SK-N-SH (cell line): ENCODE measurements at regions not wholly inside any gene's neighbourhood (a gene's known extent, or its start where the extent isn't known, plus 50 kb on each side); places are given as distances from the start of the nearest gene placed in this dataset.

ENCODE experiments used
- CTCF ChIA-PET: fragments of 300-600, 350-600 bp; formaldehyde crosslinking; extraction: SDS; loops from one replicate; lab custom pipeline; 2021; lab: Yijun Ruan, JAX
- POLR2A ChIA-PET: fragments of 350-600 bp; sonication (Branson Sonifier 250); formaldehyde crosslinking; extraction: SDS; loops from one replicate; lab custom pipeline; 2020; ENCODE audit warnings: antibody characterized with exemption, inconsistent platforms; lab: Yijun Ruan, JAX
- DNase-seq: peaks from one replicate; pipeline ENCODE4 v3.0.0; 2012
- H2AFZ ChIP-seq: fragments of 200-600 bp; sonication (generic); 2 replicates; pipeline ENCODE4 v1.8.1; 2016; ENCODE audit warnings: antibody characterized with exemption, mild to moderate bottlenecking, low read depth
- H3F3A ChIP-seq: fragments of 200-600 bp; sonication (generic); replicated peaks from 2 replicates; pipeline ENCODE3; 2016; ENCODE audit warnings: antibody characterized with exemption, mild to moderate bottlenecking; ENCODE audit not compliant: insufficient read depth
- H3K27ac ChIP-seq, 2 experiments: fragments of 200-500 bp in 1 of 2; fragments of 200-600 bp in 1 of 2; sonication (Bioruptor generic) in 1 of 2; sonication (generic), shearing (Covaris generic) in 1 of 2; 2 replicates each; pipeline versions ENCODE4 v1.5.1 to v1.6.1; 2014 to 2016; ENCODE audit warnings: low read depth in 2 of 2, inconsistent platforms in 1 of 2, low read length in 1 of 2, mild to moderate bottlenecking in 1 of 2, mixed read lengths in 1 of 2
- H3K27me3 ChIP-seq: fragments of 200-600 bp; sonication (generic), shearing (Covaris generic); 2 replicates; pipeline ENCODE4 v1.6.1; 2016; ENCODE audit warnings: mixed run types; ENCODE audit not compliant: insufficient read depth
- H3K36me3 ChIP-seq, 2 experiments: fragments of 200-500 bp in 1 of 2; fragments of 200-600 bp in 1 of 2; sonication (Bioruptor generic) in 1 of 2; sonication (generic) in 1 of 2; replicated peaks in 1 of 2; 2 replicates each; pipeline versions ENCODE3 to v1.5.1; 2014 to 2016; ENCODE audit warnings: low read length in 1 of 2, mild to moderate bottlenecking in 1 of 2; ENCODE audit not compliant: insufficient read depth in 2 of 2, control insufficient read depth in 1 of 2
- H3K4me1 ChIP-seq, 2 experiments: fragments of 200-500 bp in 1 of 2; fragments of 200-600 bp in 1 of 2; sonication (Bioruptor generic) in 1 of 2; sonication (generic), shearing (Covaris generic) in 1 of 2; 2 replicates each; pipeline versions ENCODE4 v1.5.1 to v1.6.1; 2014 to 2016; ENCODE audit warnings: low read depth in 1 of 2, low read length in 1 of 2, mixed run types in 1 of 2; ENCODE audit not compliant: insufficient read depth in 2 of 2, control insufficient read depth in 1 of 2
- H3K4me2 ChIP-seq: fragments of 200-600 bp; sonication (generic), shearing (Covaris generic); 2 replicates; pipeline ENCODE4 v1.6.1; 2017; ENCODE audit warnings: mixed run types
- H3K4me3 ChIP-seq, 2 experiments: fragments of 200-500 bp in 1 of 2; fragments of 200-600 bp in 1 of 2; sonication (Bioruptor generic) in 1 of 2; sonication (generic), shearing (Covaris generic) in 1 of 2; 2 replicates each; pipeline versions ENCODE4 v1.5.1 to v1.8.1; 2014 to 2016; ENCODE audit warnings: low read depth in 2 of 2, inconsistent platforms in 1 of 2, low read length in 1 of 2, mild to moderate bottlenecking in 1 of 2, mixed read lengths in 1 of 2, moderate library complexity in 1 of 2
- H3K79me2 ChIP-seq: fragments of 200-600 bp; sonication (generic); 2 replicates; pipeline ENCODE4 v1.8.1; 2017; ENCODE audit warnings: mild to moderate bottlenecking; ENCODE audit not compliant: insufficient read depth
- H3K9ac ChIP-seq: fragments of 200-600 bp; sonication (generic); 2 replicates; pipeline ENCODE4 v1.6.1; 2017; ENCODE audit warnings: mixed run types
- H3K9me2 ChIP-seq: fragments of 200-600 bp; sonication (generic); 2 replicates; pipeline ENCODE4 v1.6.1; 2017; ENCODE audit warnings: mixed run types
- H3K9me3 ChIP-seq: fragments of 200-600 bp; sonication (generic); 2 replicates; pipeline ENCODE4 v1.6.1; 2017; ENCODE audit warnings: mixed run types, mild to moderate bottlenecking, moderate library complexity
- H4K20me1 ChIP-seq: fragments of 200-600 bp; sonication (generic); 2 replicates; pipeline ENCODE4 v1.6.1; 2017; ENCODE audit warnings: mild to moderate bottlenecking, mixed run types; ENCODE audit not compliant: insufficient read depth
- CHD2 ChIP-seq: fragments of 150-350 bp; IDR thresholded peaks from 2 replicates; pipeline ENCODE4 v1.6.1; 2018; ENCODE audit warnings: low read length; ENCODE audit not compliant: partially characterized antibody
- ELF1 ChIP-seq: IDR thresholded peaks from 2 replicates; pipeline ENCODE4 v1.4.0; 2012
- EZH2phosphoT487 ChIP-seq: fragments of 200-600 bp; sonication (generic); IDR thresholded peaks from 2 replicates; pipeline ENCODE4 v1.6.1; 2017; ENCODE audit warnings: low read depth, mixed run types, mild to moderate bottlenecking, antibody characterized with exemption, moderate library complexity, borderline replicate concordance
- FOXJ3 ChIP-seq: sonication (generic); formaldehyde crosslinking; IDR thresholded peaks from 2 replicates; pipeline ENCODE4 v1.5.1; 2020; ENCODE audit warnings: mild to moderate bottlenecking, missing genetic modification reagents
- GABPA ChIP-seq: IDR thresholded peaks from 2 replicates; pipeline ENCODE4 v1.4.0; 2012; ENCODE audit warnings: low read depth, mild to moderate bottlenecking
- JUND ChIP-seq: IDR thresholded peaks from 2 replicates; pipeline ENCODE4 v1.4.0; 2012
- MXI1 ChIP-seq: IDR thresholded peaks from 2 replicates; pipeline ENCODE4 v1.6.1; 2012; ENCODE audit warnings: mild to moderate bottlenecking, low read depth, low read length, improper control_type of control experiment
- REST ChIP-seq: IDR thresholded peaks from 2 replicates; pipeline ENCODE4 v1.6.1; 2012; ENCODE audit warnings: mild to moderate bottlenecking, low read depth, low read length, moderate library complexity
- RFX5 ChIP-seq: IDR thresholded peaks from 2 replicates; pipeline ENCODE4 v1.6.1; 2012; ENCODE audit warnings: mild to moderate bottlenecking, improper control_type of control experiment, low read length
- TAF1 ChIP-seq: IDR thresholded peaks from 2 replicates; pipeline ENCODE4 v1.6.1; 2012; ENCODE audit warnings: low read depth, mild to moderate bottlenecking, low read length, moderate library complexity, borderline replicate concordance
- TCF12 ChIP-seq: IDR thresholded peaks from 2 replicates; pipeline ENCODE4 v1.4.0; 2012
- YY1 ChIP-seq: IDR thresholded peaks from 2 replicates; pipeline ENCODE4 v1.4.0; 2012; ENCODE audit warnings: low read depth, mild to moderate bottlenecking
- WGBS: methylation state at CpG from one replicate; pipeline ENCODE4 v1.1.6; 2017; ENCODE audit warnings: low lambda C conversion rate; 5-methylcytosine and 5-hydroxymethylcytosine counted together
- TF ChIP-seq, protein P1 (sequence below): fragments of 200-600 bp; sonication (generic); IDR thresholded peaks from 2 replicates; pipeline ENCODE4 v1.6.1; 2017; ENCODE audit warnings: antibody characterized with exemption, mild to moderate bottlenecking, moderate library complexity
- TF ChIP-seq, protein P2 (sequence below): IDR thresholded peaks from 2 replicates; pipeline ENCODE4 v1.4.0; 2012; ENCODE audit warnings: low read depth

DNA sequence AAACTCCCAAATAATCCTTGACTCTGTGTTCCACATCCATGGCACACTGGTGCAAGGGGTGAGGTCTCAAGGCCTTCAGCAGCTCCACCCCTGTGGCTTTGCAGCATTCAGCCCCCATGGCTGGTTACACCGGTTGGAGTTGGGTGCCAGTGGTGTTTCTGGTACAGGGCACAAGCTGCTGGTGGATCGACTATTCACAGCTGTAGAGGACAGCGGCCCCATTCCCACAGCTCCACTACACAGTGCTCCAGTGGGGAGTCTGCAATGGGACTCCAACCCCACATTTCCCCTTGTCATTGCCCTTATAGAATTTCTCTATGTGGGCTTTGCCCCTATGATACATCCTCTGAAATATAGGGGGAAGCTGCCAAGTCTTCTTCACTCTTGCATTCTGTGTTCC, 64.3 kb upstream of the SGO1 start:
- no peak overlapping the region for H2AFZ ChIP-seq

GRCh38 chr3:20246662-20247061, 60.7 kb upstream of the SGO1 start:
- Histone ChIP-seq H3K27me3 (no peaks in the 10 kb centered on the region), H3K27ac (no peak overlapping the region), H3K79me2 (no peaks in the 10 kb centered on the region), H3K36me3 (no peaks in the 10 kb centered on the region), H3K4me2 (no peak overlapping the region), H3K4me1 (no peaks in the 10 kb centered on the region), H3K9me3 (no peaks in the 10 kb centered on the region), H3F3A (no peaks in the 10 kb centered on the region), H3K4me3 (no peak overlapping the region), H4K20me1 (no peaks in the 10 kb centered on the region), H3K9me2 (no peaks in the 10 kb centered on the region), H2AFZ (no peak overlapping the region), H3K9ac (no peak overlapping the region)
- 11% methylated on average over 1 of the region's 1 CpG for WGBS
- ChIA-PET POLR2A (no interaction called here), CTCF (no interaction called here)
- no peak for TF ChIP-seq CHD2
- no peak for TF ChIP-seq ELF1
- no peak for TF ChIP-seq FOXJ3 (CRISPR knock-in tag)
- TF ChIP-seq, protein P1, sequence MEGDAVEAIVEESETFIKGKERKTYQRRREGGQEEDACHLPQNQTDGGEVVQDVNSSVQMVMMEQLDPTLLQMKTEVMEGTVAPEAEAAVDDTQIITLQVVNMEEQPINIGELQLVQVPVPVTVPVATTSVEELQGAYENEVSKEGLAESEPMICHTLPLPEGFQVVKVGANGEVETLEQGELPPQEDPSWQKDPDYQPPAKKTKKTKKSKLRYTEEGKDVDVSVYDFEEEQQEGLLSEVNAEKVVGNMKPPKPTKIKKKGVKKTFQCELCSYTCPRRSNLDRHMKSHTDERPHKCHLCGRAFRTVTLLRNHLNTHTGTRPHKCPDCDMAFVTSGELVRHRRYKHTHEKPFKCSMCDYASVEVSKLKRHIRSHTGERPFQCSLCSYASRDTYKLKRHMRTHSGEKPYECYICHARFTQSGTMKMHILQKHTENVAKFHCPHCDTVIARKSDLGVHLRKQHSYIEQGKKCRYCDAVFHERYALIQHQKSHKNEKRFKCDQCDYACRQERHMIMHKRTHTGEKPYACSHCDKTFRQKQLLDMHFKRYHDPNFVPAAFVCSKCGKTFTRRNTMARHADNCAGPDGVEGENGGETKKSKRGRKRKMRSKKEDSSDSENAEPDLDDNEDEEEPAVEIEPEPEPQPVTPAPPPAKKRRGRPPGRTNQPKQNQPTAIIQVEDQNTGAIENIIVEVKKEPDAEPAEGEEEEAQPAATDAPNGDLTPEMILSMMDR, result no peak
- TF ChIP-seq RFX5, result no peak
- TF ChIP-seq YY1, result no peak
- TF ChIP-seq EZH2phosphoT487, result no peak
- TF ChIP-seq JUND, result no peak
- no peak for TF ChIP-seq REST
- no peak for TF ChIP-seq TAF1
- DNase-seq, result no peak

More for the DNA sequence above, 64.3 kb upstream of the SGO1 start:
- Histone ChIP-seq H3K9me3 (no peaks in the 10 kb centered on the region), H3K9ac (no peak overlapping the region), H3F3A (no peaks in the 10 kb centered on the region), H3K4me3 (no peak overlapping the region), H3K36me3 (no peaks in the 10 kb centered on the region), H3K4me2 (no peak overlapping the region), H3K79me2 (no peaks in the 10 kb centered on the region), H3K27me3 (no peaks in the 10 kb centered on the region), H4K20me1 (no peaks in the 10 kb centered on the region), H3K9me2 (no peaks in the 10 kb centered on the region), H3K27ac (no peak overlapping the region), H3K4me1 (no peaks in the 10 kb centered on the region)
- no peak for DNase-seq
- WGBS, result 32% methylated on average over 3 of the region's 3 CpGs
- POLR2A ChIA-PET, result no interaction called here
- TF ChIP-seq, protein P2, sequence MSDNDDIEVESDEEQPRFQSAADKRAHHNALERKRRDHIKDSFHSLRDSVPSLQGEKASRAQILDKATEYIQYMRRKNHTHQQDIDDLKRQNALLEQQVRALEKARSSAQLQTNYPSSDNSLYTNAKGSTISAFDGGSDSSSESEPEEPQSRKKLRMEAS, result no peak
- TF ChIP-seq ELF1 (no peak), CHD2 (no peak), MXI1 (no peak), TCF12 (no peak), GABPA (no peak)
- CTCF ChIA-PET, result interaction anchor here (1.0 kb wide), 1 partner anchor 11 kb away, joined by 3 read pairs; no protein-coding TSS in a partner anchor
